ENCODE measurements at regions not wholly inside any gene's neighbourhood (a gene's known extent, or its start where the extent isn't known, plus 50 kb on each side); places are given as distances from the start of the nearest gene placed in this dataset.
"Not testable (repeated sequence)": the region's sequence is repeated elsewhere in the genome, so short reads cannot be mapped to it uniquely, and the experiment has no call there.

DNA sequence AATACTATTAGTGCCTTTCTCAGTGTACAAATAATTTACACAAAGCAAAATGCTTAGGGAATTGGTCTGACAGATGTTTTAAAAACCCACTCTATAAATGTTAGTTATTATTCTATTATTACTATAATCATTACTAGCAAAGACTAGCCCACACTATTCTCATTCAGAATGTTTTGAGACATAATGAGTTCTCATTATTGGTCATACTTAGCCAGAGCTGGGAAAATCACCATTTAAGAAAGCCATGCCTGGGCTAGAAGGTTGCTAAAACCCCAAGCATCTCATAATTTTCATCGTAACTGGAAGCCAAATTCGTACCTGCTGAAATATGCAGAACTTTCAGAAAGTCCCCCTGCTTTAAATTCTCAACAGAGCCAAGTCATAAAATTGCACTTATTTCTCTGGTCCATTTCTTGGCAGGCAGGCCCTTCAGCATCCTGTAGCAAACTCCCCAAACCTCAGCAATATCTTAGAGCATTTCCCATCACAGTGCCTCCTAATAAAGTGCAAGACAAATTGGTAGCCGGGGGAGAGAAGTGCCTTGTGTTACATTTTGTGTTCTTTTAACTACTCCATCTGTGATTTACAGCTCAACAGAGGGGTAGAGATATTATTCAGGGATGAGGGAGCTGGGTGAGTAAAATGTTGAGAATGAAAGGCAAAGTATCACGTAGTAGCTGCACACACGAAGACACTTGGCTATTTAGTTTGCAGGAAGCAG, 79.8 kb upstream of the ADAMTS18 start:
- H3K9ac ChIP-seq (ENCODE audit: low read length) = no peak overlapping the region
- H3K9me3 ChIP-seq (ENCODE audit: control insufficient read depth, insufficient read depth, low read depth, low read length) = no peaks in the 10 kb centered on the region
- no peaks in the 10 kb centered on the region for H3K36me3 ChIP-seq (ENCODE audit: control insufficient read depth, insufficient read depth, low read length)
- H3K27ac ChIP-seq (ENCODE audit: low read depth, low read length) = no peak overlapping the region
- peaks cover 8% of the 10 kb centered on the region for H3K4me1 ChIP-seq (ENCODE audit: control insufficient read depth, insufficient read depth, low read length)
- no peak overlapping the region for H3K4me3 ChIP-seq (ENCODE audit: low read depth, low read length)
- peaks cover 3% of the 10 kb centered on the region; the same call in 1 of the 2 replicates for H3K27me3 ChIP-seq (ENCODE audit: control insufficient read depth, insufficient read depth, low read length)

DNA sequence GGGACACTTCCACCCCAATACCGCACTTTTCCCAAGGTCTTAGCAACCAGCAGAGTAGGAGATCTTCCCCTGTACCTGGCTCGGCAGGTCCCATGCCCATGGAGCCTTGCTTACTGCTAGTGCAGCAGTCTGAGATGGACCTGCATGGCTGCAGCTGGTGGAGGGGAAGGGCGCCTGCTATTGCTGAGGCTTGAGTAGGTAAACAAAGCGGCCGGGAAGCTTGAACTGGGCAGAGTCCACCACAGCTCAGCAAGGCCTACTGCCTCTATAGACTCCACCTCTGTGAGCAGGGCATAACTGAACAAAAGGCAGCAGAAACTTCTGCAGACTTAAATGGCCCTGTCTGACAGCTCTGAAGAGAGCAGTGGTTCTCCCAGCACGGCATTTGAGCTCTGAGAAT, 90.4 kb upstream of the ADAMTS18 start:
- not testable (repeated sequence) for H3K27me3 ChIP-seq (ENCODE audit: control insufficient read depth, insufficient read depth, low read length); H3K4me1 ChIP-seq (ENCODE audit: control insufficient read depth, insufficient read depth, low read length); H3K27ac ChIP-seq (ENCODE audit: low read depth, low read length); H3K36me3 ChIP-seq (ENCODE audit: control insufficient read depth, insufficient read depth, low read length); H3K9me3 ChIP-seq (ENCODE audit: control insufficient read depth, insufficient read depth, low read depth, low read length); H3K4me3 ChIP-seq (ENCODE audit: low read depth, low read length); H3K9ac ChIP-seq (ENCODE audit: low read length)

DNA sequence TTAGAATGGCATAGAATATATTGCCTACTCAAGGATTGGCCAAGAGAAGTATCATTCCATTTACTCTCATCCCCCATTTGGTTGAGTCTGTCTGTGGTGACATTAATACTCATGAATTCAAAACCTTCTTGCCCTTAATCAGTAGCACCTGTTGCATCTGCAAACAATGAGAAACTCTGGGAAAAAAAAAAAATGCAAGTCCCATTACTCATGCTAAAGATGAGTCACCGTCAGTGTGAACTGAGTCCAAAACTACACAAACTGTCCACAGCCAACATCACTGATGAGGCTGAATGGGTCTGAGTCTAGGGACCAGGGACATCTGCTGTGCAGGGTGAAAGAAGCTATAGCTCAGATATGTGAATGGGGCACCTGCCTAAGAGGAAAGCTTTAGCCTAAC, 96.9 kb upstream of the ADAMTS18 start:
- no peaks in the 10 kb centered on the region for H3K27me3 ChIP-seq (ENCODE audit: control insufficient read depth, insufficient read depth, low read length)
- H3K4me3 ChIP-seq (ENCODE audit: low read depth, low read length) = no peak overlapping the region
- no peak overlapping the region for H3K9ac ChIP-seq (ENCODE audit: low read length)
- H3K4me1 ChIP-seq (ENCODE audit: control insufficient read depth, insufficient read depth, low read length) = no peaks in the 10 kb centered on the region
- no peaks in the 10 kb centered on the region for H3K36me3 ChIP-seq (ENCODE audit: control insufficient read depth, insufficient read depth, low read length)
- H3K27ac ChIP-seq (ENCODE audit: low read depth, low read length) = no peak overlapping the region
- no peaks in the 10 kb centered on the region for H3K9me3 ChIP-seq (ENCODE audit: control insufficient read depth, insufficient read depth, low read depth, low read length)

DNA sequence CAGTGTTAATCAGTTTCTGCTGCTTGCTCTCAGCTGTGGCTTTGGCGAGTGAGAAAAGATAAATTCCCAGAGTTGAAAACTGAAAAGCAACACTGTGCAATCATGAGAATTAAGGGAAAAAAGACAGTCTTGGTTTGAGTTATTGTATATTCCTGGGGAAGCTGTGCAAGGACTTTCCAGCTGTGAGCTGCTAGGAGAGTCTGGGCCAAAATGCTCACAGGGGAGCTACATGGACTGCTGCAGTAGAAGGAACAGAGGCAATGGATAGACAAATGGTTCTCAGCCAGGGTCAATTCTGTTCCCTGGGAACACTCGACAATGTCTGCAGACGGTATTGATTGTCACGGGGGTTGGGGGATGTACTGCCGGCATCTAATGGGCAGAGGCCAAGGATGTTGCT, 102.0 kb upstream of the ADAMTS18 start:
- Histone ChIP-seq H3K36me3 (ENCODE audit: control insufficient read depth, insufficient read depth, low read length) (no peaks in the 10 kb centered on the region), H3K4me1 (ENCODE audit: control insufficient read depth, insufficient read depth, low read length) (peaks cover 10% of the 10 kb centered on the region), H3K27ac (ENCODE audit: low read depth, low read length) (no peak overlapping the region), H3K9ac (ENCODE audit: low read length) (no peak overlapping the region), H3K4me3 (ENCODE audit: low read depth, low read length) (no peak overlapping the region), H3K27me3 (ENCODE audit: control insufficient read depth, insufficient read depth, low read length) (no peaks in the 10 kb centered on the region), H3K9me3 (ENCODE audit: control insufficient read depth, insufficient read depth, low read depth, low read length) (no peaks in the 10 kb centered on the region)

DNA sequence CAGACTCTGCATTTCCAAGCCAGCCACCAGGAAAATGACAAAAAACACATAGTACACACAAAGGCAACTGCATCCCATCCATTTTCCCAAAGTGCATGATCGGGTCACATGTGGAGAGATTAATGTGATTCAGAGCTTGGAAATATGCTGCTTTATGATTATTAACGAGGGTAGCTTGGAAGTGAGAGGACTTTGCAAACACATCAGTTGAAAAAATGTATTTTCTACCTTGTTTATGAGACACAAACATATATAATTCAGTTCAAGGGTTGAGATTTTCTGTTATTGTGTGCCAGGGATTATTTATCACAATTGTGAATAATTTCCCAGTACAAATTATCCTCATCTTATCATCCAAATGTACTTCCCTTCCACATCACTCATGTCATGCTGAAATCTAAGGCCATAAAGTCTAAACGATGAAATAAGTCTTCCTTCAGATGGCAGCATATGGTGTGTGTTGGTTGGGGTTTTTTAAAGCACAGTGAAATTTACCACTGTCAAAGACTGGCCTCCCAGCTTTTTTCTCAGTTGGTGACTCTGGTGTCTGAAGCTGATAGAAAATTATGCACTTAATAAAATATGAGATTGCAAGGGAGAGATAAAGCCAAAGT, 104.7 kb upstream of the ADAMTS18 start:
- no peaks in the 10 kb centered on the region for H3K36me3 ChIP-seq (ENCODE audit: control insufficient read depth, insufficient read depth, low read length)
- no peak overlapping the region for H3K9ac ChIP-seq (ENCODE audit: low read length)
- H3K27me3 ChIP-seq (ENCODE audit: control insufficient read depth, insufficient read depth, low read length) = no peaks in the 10 kb centered on the region
- H3K4me1 ChIP-seq (ENCODE audit: control insufficient read depth, insufficient read depth, low read length) = peaks cover 10% of the 10 kb centered on the region
- no peak overlapping the region for H3K4me3 ChIP-seq (ENCODE audit: low read depth, low read length)
- H3K9me3 ChIP-seq (ENCODE audit: control insufficient read depth, insufficient read depth, low read depth, low read length) = no peaks in the 10 kb centered on the region
- H3K27ac ChIP-seq (ENCODE audit: low read depth, low read length) = no peak overlapping the region

DNA sequence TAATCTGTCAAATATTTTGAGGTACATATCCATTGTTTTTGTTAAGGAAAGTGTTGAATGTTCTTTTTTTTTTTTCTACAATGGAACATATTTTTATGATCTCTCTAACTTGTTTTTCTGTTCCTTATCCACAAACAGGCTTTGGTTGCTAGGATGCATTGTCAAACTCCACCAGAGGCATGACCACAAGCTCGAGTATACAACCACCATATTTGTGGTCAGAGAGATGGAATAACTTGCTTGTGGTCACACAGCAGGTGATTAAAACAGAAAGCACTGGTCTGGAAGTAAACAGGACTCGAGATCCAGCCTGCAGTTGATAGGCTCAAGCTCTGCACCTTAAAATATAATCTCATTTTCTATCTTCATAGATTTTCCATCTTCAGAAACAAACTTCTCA, 105.8 kb upstream of the ADAMTS18 start:
- H3K27ac ChIP-seq (ENCODE audit: low read depth, low read length) = no peak overlapping the region
- H3K27me3 ChIP-seq (ENCODE audit: control insufficient read depth, insufficient read depth, low read length) = no peaks in the 10 kb centered on the region
- H3K4me3 ChIP-seq (ENCODE audit: low read depth, low read length) = no peak overlapping the region
- no peaks in the 10 kb centered on the region for H3K36me3 ChIP-seq (ENCODE audit: control insufficient read depth, insufficient read depth, low read length)
- H3K9me3 ChIP-seq (ENCODE audit: control insufficient read depth, insufficient read depth, low read depth, low read length) = no peaks in the 10 kb centered on the region
- H3K4me1 ChIP-seq (ENCODE audit: control insufficient read depth, insufficient read depth, low read length) = peaks cover 10% of the 10 kb centered on the region
- no peak overlapping the region for H3K9ac ChIP-seq (ENCODE audit: low read length)

DNA sequence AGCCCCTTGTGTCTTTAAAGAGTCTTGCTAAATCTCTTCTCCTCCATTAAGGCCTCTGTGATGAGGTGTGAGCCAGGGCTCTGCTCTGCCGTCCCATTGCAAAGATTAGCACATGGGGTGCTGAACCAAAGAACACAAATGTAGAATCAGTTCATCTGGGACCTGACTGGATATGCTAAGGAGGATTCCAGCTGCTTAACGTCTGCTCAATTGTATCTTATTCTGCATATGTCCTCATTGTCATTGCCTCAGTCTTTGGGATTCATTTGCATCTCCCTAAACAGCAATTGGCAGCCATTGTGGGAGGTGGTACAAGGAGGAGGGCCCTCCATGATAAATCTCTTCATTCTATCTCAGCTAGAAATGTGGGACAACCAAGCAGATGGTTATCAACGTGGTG, 106.3 kb upstream of the ADAMTS18 start:
- Histone ChIP-seq H3K9ac (ENCODE audit: low read length) (no peak overlapping the region), H3K27ac (ENCODE audit: low read depth, low read length) (no peak overlapping the region), H3K4me3 (ENCODE audit: low read depth, low read length) (no peak overlapping the region), H3K9me3 (ENCODE audit: control insufficient read depth, insufficient read depth, low read depth, low read length) (no peaks in the 10 kb centered on the region), H3K4me1 (ENCODE audit: control insufficient read depth, insufficient read depth, low read length) (peaks cover 10% of the 10 kb centered on the region), H3K36me3 (ENCODE audit: control insufficient read depth, insufficient read depth, low read length) (no peaks in the 10 kb centered on the region), H3K27me3 (ENCODE audit: control insufficient read depth, insufficient read depth, low read length) (no peaks in the 10 kb centered on the region)

DNA sequence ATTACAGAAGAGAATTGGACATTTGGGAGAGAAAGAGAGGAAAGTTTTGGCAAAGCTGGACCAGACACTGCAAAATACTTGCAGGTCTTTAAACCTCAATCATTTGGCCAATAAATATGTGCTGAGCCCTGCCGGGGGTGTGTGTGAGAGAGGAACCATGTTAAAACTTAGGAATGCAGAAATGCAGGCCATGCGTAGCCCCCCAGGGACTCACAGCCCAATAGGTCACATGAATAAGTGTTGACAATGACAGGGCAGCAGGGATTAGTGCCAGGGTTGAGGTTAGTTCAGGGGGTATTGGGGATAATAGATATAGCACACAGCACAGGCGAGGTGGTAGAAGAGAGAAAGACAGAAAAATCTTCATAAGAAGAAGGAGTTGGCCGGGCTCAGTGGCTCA, 113.3 kb upstream of the ADAMTS18 start:
- Histone ChIP-seq H3K4me1 (ENCODE audit: control insufficient read depth, insufficient read depth, low read length) (0 out of 2 replicates have a peak, but pooled peaks cover 3% of the 10 kb centered on the region), H3K4me3 (ENCODE audit: low read depth, low read length) (no peak overlapping the region), H3K27ac (ENCODE audit: low read depth, low read length) (no peak overlapping the region), H3K9me3 (ENCODE audit: control insufficient read depth, insufficient read depth, low read depth, low read length) (no peaks in the 10 kb centered on the region), H3K27me3 (ENCODE audit: control insufficient read depth, insufficient read depth, low read length) (no peaks in the 10 kb centered on the region), H3K9ac (ENCODE audit: low read length) (no peak overlapping the region), H3K36me3 (ENCODE audit: control insufficient read depth, insufficient read depth, low read length) (no peaks in the 10 kb centered on the region)

DNA sequence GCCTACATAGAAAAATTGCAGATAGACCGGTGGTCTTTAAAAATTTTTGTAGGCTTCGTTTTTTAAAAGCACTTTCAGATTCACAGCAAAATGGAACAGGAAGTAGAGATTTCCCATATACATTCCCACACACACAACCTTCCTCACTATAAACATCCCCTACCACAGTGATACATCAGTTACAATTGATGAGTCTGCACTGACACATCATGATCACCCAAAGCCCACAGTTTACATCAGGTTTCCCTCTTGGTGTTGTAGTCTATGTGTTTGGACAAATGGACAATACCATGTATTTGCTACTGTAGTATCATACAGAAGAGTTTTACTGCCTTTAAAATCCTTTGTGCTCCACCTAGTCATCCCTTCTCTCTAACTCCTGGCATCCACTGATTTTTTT, 113.9 kb upstream of the ADAMTS18 start:
- Histone ChIP-seq H3K4me1 (ENCODE audit: control insufficient read depth, insufficient read depth, low read length) (0 out of 2 replicates have a peak, but pooled peaks cover 3% of the 10 kb centered on the region), H3K9me3 (ENCODE audit: control insufficient read depth, insufficient read depth, low read depth, low read length) (no peaks in the 10 kb centered on the region), H3K27ac (ENCODE audit: low read depth, low read length) (no peak overlapping the region), H3K9ac (ENCODE audit: low read length) (no peak overlapping the region), H3K4me3 (ENCODE audit: low read depth, low read length) (no peak overlapping the region), H3K36me3 (ENCODE audit: control insufficient read depth, insufficient read depth, low read length) (no peaks in the 10 kb centered on the region), H3K27me3 (ENCODE audit: control insufficient read depth, insufficient read depth, low read length) (no peaks in the 10 kb centered on the region)

DNA sequence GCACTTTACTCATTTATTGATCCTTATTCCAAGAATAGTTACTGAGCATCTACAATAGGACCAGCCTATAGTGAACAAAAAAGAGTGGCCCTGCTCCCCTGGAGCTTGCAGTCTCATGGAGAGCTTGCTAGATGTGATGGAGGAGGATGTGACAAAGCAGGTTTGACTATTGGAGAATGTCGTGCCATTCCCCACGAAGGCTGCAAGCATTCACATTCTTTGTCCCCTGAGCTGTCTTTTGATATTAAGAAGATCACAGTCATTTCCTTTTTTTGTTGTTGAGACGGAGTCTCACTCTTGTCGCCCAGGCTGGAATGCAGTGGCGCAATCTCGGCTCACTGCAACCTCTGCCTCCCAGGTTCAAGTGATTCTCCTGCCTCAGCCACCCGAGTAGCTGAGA, 115.0 kb upstream of the ADAMTS18 start:
- no peak overlapping the region for H3K9ac ChIP-seq (ENCODE audit: low read length)
- no peaks in the 10 kb centered on the region for H3K27me3 ChIP-seq (ENCODE audit: control insufficient read depth, insufficient read depth, low read length)
- no peak overlapping the region for H3K4me3 ChIP-seq (ENCODE audit: low read depth, low read length)
- no peaks in the 10 kb centered on the region for H3K9me3 ChIP-seq (ENCODE audit: control insufficient read depth, insufficient read depth, low read depth, low read length)
- 0 out of 2 replicates have a peak, but pooled peaks cover 3% of the 10 kb centered on the region for H3K4me1 ChIP-seq (ENCODE audit: control insufficient read depth, insufficient read depth, low read length)
- H3K27ac ChIP-seq (ENCODE audit: low read depth, low read length) = no peak overlapping the region
- no peaks in the 10 kb centered on the region for H3K36me3 ChIP-seq (ENCODE audit: control insufficient read depth, insufficient read depth, low read length)

DNA sequence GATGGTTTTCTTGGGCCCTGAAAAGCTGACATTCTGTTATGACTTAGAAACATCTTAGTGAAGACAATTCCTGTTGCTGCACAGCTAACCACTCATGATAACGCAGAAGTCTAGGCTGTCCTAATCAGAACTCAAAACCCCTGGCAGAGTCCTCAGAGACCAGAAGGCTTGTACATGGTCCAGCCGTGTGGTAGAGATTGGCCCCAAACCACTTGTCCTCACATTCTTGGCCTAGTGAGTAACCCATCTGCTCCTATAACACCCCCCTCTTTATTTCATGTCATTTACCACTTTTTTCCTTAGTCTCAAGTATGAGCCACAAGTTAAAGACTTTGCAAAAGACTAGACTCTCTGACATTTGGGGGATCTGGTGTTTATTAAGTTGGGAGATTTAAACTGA, 116.5 kb upstream of the ADAMTS18 start:
- no peak overlapping the region for H3K9ac ChIP-seq (ENCODE audit: low read length)
- no peaks in the 10 kb centered on the region for H3K9me3 ChIP-seq (ENCODE audit: control insufficient read depth, insufficient read depth, low read depth, low read length)
- no peak overlapping the region for H3K4me3 ChIP-seq (ENCODE audit: low read depth, low read length)
- H3K27me3 ChIP-seq (ENCODE audit: control insufficient read depth, insufficient read depth, low read length) = no peaks in the 10 kb centered on the region
- no peaks in the 10 kb centered on the region for H3K36me3 ChIP-seq (ENCODE audit: control insufficient read depth, insufficient read depth, low read length)
- 0 out of 2 replicates have a peak, but pooled peaks cover 3% of the 10 kb centered on the region for H3K4me1 ChIP-seq (ENCODE audit: control insufficient read depth, insufficient read depth, low read length)
- no peak overlapping the region for H3K27ac ChIP-seq (ENCODE audit: low read depth, low read length)

All from HUES6 (cell line).